H9 (cell line): ENCODE measurements at regions not wholly inside any gene's neighbourhood (a gene's known extent, or its start where the extent isn't known, plus 50 kb on each side); places are given as distances from the start of the nearest gene placed in this dataset.
"Not testable (repeated sequence)": the region's sequence is repeated elsewhere in the genome, so short reads cannot be mapped to it uniquely, and the experiment has no call there.

Source experiments
- DNase-seq: peaks from one replicate; pipeline ENCODE4 v3.0.0-alpha.2; 2017
- H2AFZ ChIP-seq: one replicate; pipeline ENCODE4 v1.6.1; 2013; ENCODE audit warnings: mild to moderate bottlenecking, low read length, control low read depth, moderate library complexity
- H2AK5ac ChIP-seq: 2 replicates; pipeline ENCODE4 v1.6.1; 2013; ENCODE audit warnings: low read length, control low read depth, mixed read lengths; ENCODE audit not compliant: insufficient read length
- H2BK120ac ChIP-seq: one replicate; pipeline ENCODE4 v1.6.1; 2013; ENCODE audit warnings: low read depth, mild to moderate bottlenecking, low read length, control low read depth, inconsistent platforms; ENCODE audit not compliant: poor library complexity, severe bottlenecking
- H2BK12ac ChIP-seq: 2 replicates; pipeline ENCODE4 v1.6.1; 2013; ENCODE audit warnings: low read length, control low read depth, mixed read lengths, low read depth; ENCODE audit not compliant: insufficient read length
- H2BK15ac ChIP-seq: 2 replicates; pipeline ENCODE4 v1.6.1; 2013; ENCODE audit warnings: low read depth, low read length, control low read depth
- H2BK20ac ChIP-seq: one replicate; pipeline ENCODE4 v1.6.1; 2013; ENCODE audit warnings: low read depth, mild to moderate bottlenecking, low read length, control low read depth, inconsistent platforms; ENCODE audit not compliant: poor library complexity, severe bottlenecking
- H2BK5ac ChIP-seq: 2 replicates; pipeline ENCODE4 v1.6.1; 2013; ENCODE audit warnings: low read length, control low read depth, mixed read lengths; ENCODE audit not compliant: insufficient read length
- H3K14ac ChIP-seq: 2 replicates; pipeline ENCODE4 v1.6.1; 2013; ENCODE audit warnings: low read length, control low read depth; ENCODE audit not compliant: insufficient read depth
- H3K18ac ChIP-seq: 2 replicates; pipeline ENCODE4 v1.6.1; 2013; ENCODE audit warnings: low read depth, mild to moderate bottlenecking, mixed read lengths, low read length, control low read depth; ENCODE audit not compliant: insufficient read length
- H3K23ac ChIP-seq: 2 replicates; pipeline ENCODE4 v1.6.1; 2013; ENCODE audit warnings: low read length, control low read depth, mixed read lengths, low read depth; ENCODE audit not compliant: insufficient read length
- H3K23me2 ChIP-seq: 2 replicates; pipeline ENCODE4 v1.6.1; 2013; ENCODE audit warnings: low read depth, mild to moderate bottlenecking, mixed read lengths, low read length, control low read depth; ENCODE audit not compliant: insufficient read length, poor library complexity, severe bottlenecking
- H3K27ac ChIP-seq: 2 replicates; pipeline ENCODE4 v1.5.1; 2013; ENCODE audit warnings: low read length, control low read depth, mixed read lengths, low read depth; ENCODE audit not compliant: insufficient read length
- H3K27me3 ChIP-seq: 2 replicates; pipeline ENCODE4 v1.6.1; 2013; ENCODE audit warnings: low read length, control low read depth, inconsistent platforms; ENCODE audit not compliant: insufficient read depth
- H3K4ac ChIP-seq: 2 replicates; pipeline ENCODE4 v1.6.1; 2013; ENCODE audit warnings: low read depth, mild to moderate bottlenecking, control low read depth, inconsistent platforms, low read length, moderate library complexity
- H3K4me1 ChIP-seq: 2 replicates; pipeline ENCODE4 v1.6.1; 2013; ENCODE audit warnings: low read length, control low read depth, inconsistent platforms; ENCODE audit not compliant: insufficient read depth
- H3K4me2 ChIP-seq: 2 replicates; pipeline ENCODE4 v1.6.1; 2013; ENCODE audit warnings: low read length, control low read depth, mixed read lengths; ENCODE audit not compliant: insufficient read length, insufficient read depth
- H3K56ac ChIP-seq: 2 replicates; pipeline ENCODE4 v1.6.1; 2013; ENCODE audit warnings: low read depth, mild to moderate bottlenecking, mixed read lengths, low read length, control low read depth; ENCODE audit not compliant: insufficient read length
- H3K79me1 ChIP-seq: 2 replicates; pipeline ENCODE4 v1.6.1; 2013; ENCODE audit warnings: low read depth, mild to moderate bottlenecking, moderate library complexity, low read length, control low read depth, inconsistent platforms; ENCODE audit not compliant: insufficient read depth, poor library complexity, severe bottlenecking
- H3K79me2 ChIP-seq: 2 replicates; pipeline ENCODE4 v1.6.1; 2013; ENCODE audit warnings: low read length, control low read depth, inconsistent platforms; ENCODE audit not compliant: insufficient read depth
- H3K9ac ChIP-seq: 2 replicates; pipeline ENCODE4 v1.6.1; 2013; ENCODE audit warnings: low read length, control low read depth, mixed read lengths; ENCODE audit not compliant: insufficient read length; ENCODE audit errors: extremely low read depth
- H3K9me3 ChIP-seq: one replicate; pipeline ENCODE4 v1.6.1; 2013; ENCODE audit warnings: low read depth, low read length, inconsistent platforms; ENCODE audit not compliant: control insufficient read depth
- H3T11ph ChIP-seq: one replicate; pipeline ENCODE4 v1.6.1; 2013; ENCODE audit warnings: mild to moderate bottlenecking, low read length, control low read depth, inconsistent platforms
- H4K20me1 ChIP-seq: one replicate; pipeline ENCODE4 v1.6.1; 2013; ENCODE audit not compliant: control insufficient read depth, insufficient read length, insufficient read depth
- H4K5ac ChIP-seq: 2 replicates; pipeline ENCODE4 v1.6.1; 2013; ENCODE audit warnings: low read depth, mild to moderate bottlenecking, mixed read lengths, low read length, control low read depth; ENCODE audit not compliant: insufficient read length
- H4K8ac ChIP-seq: replicated peaks from 2 replicates; pipeline ENCODE4 v1.6.1; 2013; ENCODE audit warnings: low read length, control low read depth, mixed read lengths, low read depth; ENCODE audit not compliant: insufficient read length
- H4K91ac ChIP-seq: 2 replicates; pipeline ENCODE4 v1.6.1; 2013; ENCODE audit warnings: low read depth, mild to moderate bottlenecking, moderate library complexity, mixed read lengths, low read length, control low read depth; ENCODE audit not compliant: insufficient read length
- H3K27ac Mint-ChIP-seq, 3 experiments: 2 replicates in 2 of 3; 3 replicates in 1 of 3; pipeline ENCODE4 v1.8.0; 2020 to 2021; ENCODE audit warnings: mixed read lengths in 3 of 3, mild to moderate bottlenecking in 1 of 3, moderate library complexity in 1 of 3
- H3K27me3 Mint-ChIP-seq: 2 replicates; pipeline ENCODE4 v1.8.0; 2021; ENCODE audit warnings: low read depth, mild to moderate bottlenecking, moderate library complexity, mixed read lengths
- H3K36me3 Mint-ChIP-seq, 3 experiments: 2 replicates in 2 of 3; 3 replicates in 1 of 3; pipeline ENCODE4 v1.8.0; 2020 to 2021; ENCODE audit warnings: low read depth in 3 of 3, mixed read lengths in 3 of 3; ENCODE audit not compliant: insufficient read depth in 1 of 3
- H3K4me1 Mint-ChIP-seq, 2 experiments: 2 replicates each; pipeline ENCODE4 v1.8.0; 2020; ENCODE audit warnings: mixed read lengths in 2 of 2
- H3K4me3 Mint-ChIP-seq, 2 experiments: 2 replicates in 1 of 2; 3 replicates in 1 of 2; pipeline ENCODE4 v1.8.0; 2020 to 2021; ENCODE audit warnings: mild to moderate bottlenecking in 2 of 2, mixed read lengths in 2 of 2, moderate library complexity in 1 of 2
- H3K9me3 Mint-ChIP-seq, 2 experiments: 2 replicates in 1 of 2; 3 replicates in 1 of 2; pipeline ENCODE4 v1.8.0; 2020; ENCODE audit warnings: mild to moderate bottlenecking in 2 of 2, mixed read lengths in 2 of 2, moderate library complexity in 1 of 2
- CTCF ChIP-seq: fragments of 200-600 bp; sonication (generic); conservative IDR thresholded peaks from 3 replicates; pipeline ENCODE4 v1.8.0; 2021; ENCODE audit warnings: antibody characterized with exemption, mild to moderate bottlenecking
- WGBS: extraction: QIAGEN DNeasy Blood & Tissue Kit; methylation state at CpG from one replicate; pipeline ENCODE4 v1.1.7; 2013; ENCODE audit warnings: missing lambda C conversion rate, low lambda C conversion rate, mixed read lengths; ENCODE audit not compliant: insufficient read length; ENCODE audit errors: extremely low coverage; 5-methylcytosine and 5-hydroxymethylcytosine counted together

GRCh38 chr14:35925319-35925718, 99.2 kb downstream of the BRMS1L start:
- WGBS: no CpG with 5 or more reads among the region's 3 CpGs
- H2AFZ ChIP-seq: no peak overlapping the region
- H2BK12ac ChIP-seq: no peak overlapping the region
- no peak overlapping the region for H3K56ac ChIP-seq
- H3K79me2 ChIP-seq: no peaks in the 10 kb centered on the region
- H4K20me1 ChIP-seq: no peaks in the 10 kb centered on the region
- H4K91ac ChIP-seq: no peak overlapping the region
- no peaks in the 10 kb centered on the region for H3K23me2 ChIP-seq
- H2BK120ac ChIP-seq: no peak overlapping the region
- H4K8ac ChIP-seq: no peak overlapping the region
- no peaks in the 10 kb centered on the region for H3K36me3 Mint-ChIP-seq
- no peak for DNase-seq
- no peak overlapping the region for H3K18ac ChIP-seq
- no peak overlapping the region for H4K5ac ChIP-seq
- H2BK20ac ChIP-seq: no peak overlapping the region
- peaks cover 2% of the 10 kb centered on the region; the same call in 1 of the 2 replicates for H3K27me3 Mint-ChIP-seq
- no peak overlapping the region for H3K4me2 ChIP-seq
- no peaks in the 10 kb centered on the region for H3K4me1 Mint-ChIP-seq
- no peak for TF ChIP-seq CTCF
- H2BK15ac ChIP-seq: no peak overlapping the region
- H3K4me1 ChIP-seq: no peaks in the 10 kb centered on the region
- H3K9me3 ChIP-seq: no peaks in the 10 kb centered on the region
- no peak overlapping the region for H2BK5ac ChIP-seq
- H3K4me3 Mint-ChIP-seq: no peak overlapping the region
- H3K9me3 Mint-ChIP-seq: peaks cover 0 to 2% of the 10 kb centered on the region in 2 experiments; a peak in 1 of 5 replicates
- H3K4ac ChIP-seq: no peak overlapping the region
- no peaks in the 10 kb centered on the region for H3K79me1 ChIP-seq
- H3K14ac ChIP-seq: no peak overlapping the region
- H3K27ac ChIP-seq: no peak overlapping the region
- H2AK5ac ChIP-seq: no peak overlapping the region
- H3K27me3 ChIP-seq: no peaks in the 10 kb centered on the region
- no peak overlapping the region for H3K9ac ChIP-seq
- no peak overlapping the region for H3K23ac ChIP-seq
- no peak overlapping the region for H3T11ph ChIP-seq
- H3K27ac Mint-ChIP-seq: no peak overlapping the region

GRCh38 chr14:35922590-35922989, 96.5 kb downstream of the BRMS1L start:
- H3K23ac ChIP-seq, H3K23me2 ChIP-seq, H3K4me3 Mint-ChIP-seq, H3K36me3 Mint-ChIP-seq, H2AFZ ChIP-seq, H3K27ac Mint-ChIP-seq, H3K27me3 Mint-ChIP-seq, H4K8ac ChIP-seq, H3K9ac ChIP-seq, H4K91ac ChIP-seq, H3K79me2 ChIP-seq, H2BK5ac ChIP-seq, H4K5ac ChIP-seq, H3K4me1 ChIP-seq, H3K56ac ChIP-seq, H2BK20ac ChIP-seq, H3K4ac ChIP-seq, H2AK5ac ChIP-seq, H3K14ac ChIP-seq, H4K20me1 ChIP-seq, H3K9me3 ChIP-seq, H3K79me1 ChIP-seq, H2BK120ac ChIP-seq, H3K18ac ChIP-seq, H3K4me2 ChIP-seq, H3K27ac ChIP-seq, H3K27me3 ChIP-seq, DNase-seq, H2BK12ac ChIP-seq, H3T11ph ChIP-seq, H3K4me1 Mint-ChIP-seq, H3K9me3 Mint-ChIP-seq, H2BK15ac ChIP-seq: not testable (repeated sequence)
- no CpG with 5 or more reads among the region's 4 CpGs for WGBS
